Erythroblast (primary cell): ENCODE measurements at regions not wholly inside any gene's neighbourhood (a gene's known extent, or its start where the extent isn't known, plus 50 kb on each side); places are given as distances from the start of the nearest gene placed in this dataset.

Experiments
- GATA1 ChIP-seq: IDR thresholded peaks from 2 replicates; pipeline ENCODE4 v1.6.1; 2011; ENCODE audit warnings: low read depth, mild to moderate bottlenecking, control low read depth, low read length, moderate library complexity
- POLR2A ChIP-seq: IDR thresholded peaks from 2 replicates; pipeline ENCODE4 v1.6.1; 2011; ENCODE audit warnings: mild to moderate bottlenecking, low read length

- TF ChIP-seq POLR2A: no peak
- TF ChIP-seq GATA1: no peak
Observed at GRCh38 chr3:166522017-166522416, 684.8 kb upstream of the BCHE start.
